NCI-H1694 treated with DMSO at 0.1 percent for 48 hours (cell line): ENCODE measurements at regions not wholly inside any gene's neighbourhood (a gene's known extent, or its start where the extent isn't known, plus 50 kb on each side); places are given as distances from the start of the nearest gene placed in this dataset.
"Not testable (repeated sequence)": the region's sequence is repeated elsewhere in the genome, so short reads cannot be mapped to it uniquely, and the experiment has no call there.

Source experiments
- DNase-seq: peaks from one replicate; lab custom pipeline; 2025; lab: John Stamatoyannopoulos, UW

- DNase-seq: no peak
Measured at GRCh38 chr6:170043881-170044790, 246.7 kb downstream of the DLL1 start.

- no peak for DNase-seq
Measured at GRCh38 chr6:170043150-170043819, 247.6 kb downstream of the DLL1 start.

GRCh38 chr6:170042596-170043118 is 248.2 kb downstream of the DLL1 start:
- DNase-seq: no peak

GRCh38 chr6:170042123-170042522 is 248.8 kb downstream of the DLL1 start:
- DNase-seq: no peak

GRCh38 chr6:170041526-170041925 is 249.4 kb downstream of the DLL1 start:
- DNase-seq: no peak

- DNase-seq: no peak
Measured at GRCh38 chr6:170040906-170041305, 250.0 kb downstream of the DLL1 start.

GRCh38 chr6:170040115-170040500 is 250.8 kb downstream of the DLL1 start:
- DNase-seq: no peak

GRCh38 chr6:170039156-170040114 is 251.4 kb downstream of the DLL1 start:
- DNase-seq: no peak

- DNase-seq: no peak
Measured at GRCh38 chr6:170038708-170039107, 252.2 kb downstream of the DLL1 start.

GRCh38 chr6:170038251-170038650 is 252.6 kb downstream of the DLL1 start:
- DNase-seq: no peak

- no peak for DNase-seq
Measured at GRCh38 chr6:170037541-170038250, 253.2 kb downstream of the DLL1 start.

GRCh38 chr6:170036916-170037315 is 254.0 kb downstream of the DLL1 start:
- DNase-seq: no peak

- DNase-seq: not testable (repeated sequence)
Measured at GRCh38 chr6:170036367-170036766, 254.5 kb downstream of the DLL1 start.

- DNase-seq: no peak
Measured at GRCh38 chr6:170035901-170036304, 255.0 kb downstream of the DLL1 start.

- DNase-seq: no peak
Measured at GRCh38 chr6:170035044-170035443, 255.8 kb downstream of the DLL1 start.

GRCh38 chr6:170034294-170034693 is 256.6 kb downstream of the DLL1 start:
- no peak for DNase-seq

- no peak for DNase-seq
Measured at GRCh38 chr6:170033666-170034065, 257.2 kb downstream of the DLL1 start.

GRCh38 chr6:170032706-170033309 is 258.1 kb downstream of the DLL1 start:
- DNase-seq: no peak

GRCh38 chr6:170032197-170032596 is 258.7 kb downstream of the DLL1 start:
- no peak for DNase-seq

- DNase-seq: no peak
Measured at GRCh38 chr6:170031684-170032121, 259.2 kb downstream of the DLL1 start.
